Stimulated activated naive CD8-positive, alpha-beta T cell treated with anti-CD3 and anti-CD28 coated beads, Interleukin-15, amount 100 ng/mL, for 72 hours (primary cell): ENCODE measurements at regions not wholly inside any gene's neighbourhood (a gene's known extent, or its start where the extent isn't known, plus 50 kb on each side); places are given as distances from the start of the nearest gene placed in this dataset.
"Not testable (repeated sequence)": the region's sequence is repeated elsewhere in the genome, so short reads cannot be mapped to it uniquely, and the experiment has no call there.

ENCODE experiments used
- ATAC-seq: fragments of 150-1000 bp; cut with Tn5 transposase; 2 replicates; pipeline ENCODE4 v1.10.0; 2021; ENCODE audit warnings: mild to moderate bottlenecking, moderate library complexity
- DNase-seq, 2 donors: peaks; one replicate each; pipeline ENCODE4 v3.0.0; 2021 to 2022
- H3K27ac Mint-ChIP-seq, 2 donors: one replicate each; pipeline ENCODE4 v1.8.0; 2022; ENCODE audit warnings: mild to moderate bottlenecking in 2 of 2, mixed read lengths in 2 of 2, moderate library complexity in 2 of 2
- H3K27me3 Mint-ChIP-seq: one replicate; pipeline ENCODE4 v1.8.0; 2022; ENCODE audit warnings: mixed read lengths
- H3K4me1 Mint-ChIP-seq: one replicate; pipeline ENCODE4 v1.8.0; 2022; ENCODE audit warnings: mild to moderate bottlenecking, mixed read lengths
- H3K4me3 Mint-ChIP-seq, 2 donors: one replicate each; pipeline ENCODE4 v1.8.0; 2022; ENCODE audit warnings: mild to moderate bottlenecking in 2 of 2, mixed read lengths in 2 of 2, moderate library complexity in 1 of 2
- H3K9me3 Mint-ChIP-seq, 2 donors: one replicate each; pipeline ENCODE4 v1.8.0; 2022; ENCODE audit warnings: mixed read lengths in 2 of 2

GRCh38 chr1:24248859-24249258 is 61.8 kb upstream of the IFNLR1 start:
- Mint-ChIP-seq H3K4me1 (no peaks in the 10 kb centered on the region), H3K9me3 (no peaks in the 10 kb centered on the region), H3K4me3 (no peak overlapping the region), H3K27me3 (peaks cover 8% of the 10 kb centered on the region), H3K27ac (no peak overlapping the region)
- ATAC-seq, result no peak
- DNase-seq, result no peak

GRCh38 chr1:24247337-24247736 is 60.2 kb upstream of the IFNLR1 start:
- not testable (repeated sequence) for H3K4me3 Mint-ChIP-seq, H3K9me3 Mint-ChIP-seq, ATAC-seq, H3K27ac Mint-ChIP-seq, H3K27me3 Mint-ChIP-seq, H3K4me1 Mint-ChIP-seq, DNase-seq

GRCh38 chr1:24244519-24245268 is 57.6 kb upstream of the IFNLR1 start:
- Mint-ChIP-seq H3K27me3 (peaks cover 8% of the 10 kb centered on the region), H3K4me1 (no peaks in the 10 kb centered on the region), H3K4me3 (no peak overlapping the region), H3K9me3 (peaks cover 0 to 8% of the 10 kb centered on the region in 2 donors), H3K27ac (no peak overlapping the region)
- no peak for DNase-seq
- no peak for ATAC-seq

- Mint-ChIP-seq H3K4me3 (no peak overlapping the region), H3K27ac (no peak overlapping the region), H3K4me1 (peaks cover 24% of the 10 kb centered on the region), H3K9me3 (peaks cover 0 to 15% of the 10 kb centered on the region in 2 donors), H3K27me3 (peaks cover 16% of the 10 kb centered on the region)
- no peak for ATAC-seq
- DNase-seq, result no peak
These were observed 50.8 kb upstream of the IFNLR1 start for GRCh38 chr1:24237750-24238395.

GRCh38 chr1:24236789-24237371 is 49.8 kb upstream of the IFNLR1 start:
- Mint-ChIP-seq H3K9me3 (peaks cover 0 to 15% of the 10 kb centered on the region in 2 donors), H3K27me3 (peaks cover 16% of the 10 kb centered on the region), H3K27ac (peak overlapping the region in 1 of 2 donors; percentile 82), H3K4me3 (peak overlapping the region in 1 of 2 donors; percentile 56), H3K4me1 (peaks cover 24% of the 10 kb centered on the region)
- no peak for DNase-seq
- ATAC-seq, result no peak
